ENCODE measurements at regions not wholly inside any gene's neighbourhood (a gene's known extent, or its start where the extent isn't known, plus 50 kb on each side); places are given as distances from the start of the nearest gene placed in this dataset.
A peak's percentile ranks its signal among the peaks of the same experiment; 100 is the strongest.

GRCh38 chr6:113414511-113414910 lies 442.6 kb upstream of the MARCKS start:
- no peak for TF ChIP-seq EZH2 (IDR thresholded peaks at IDR 0.05; ENCODE audit: borderline replicate concordance, low read length)
- peak; percentile 10; the same call in 1 of the 2 replicates for TF ChIP-seq CTCF (IDR thresholded peaks at IDR 0.05; ENCODE audit: low read length)
